HG02884 (cell line): ENCODE measurements at regions not wholly inside any gene's neighbourhood (a gene's known extent, or its start where the extent isn't known, plus 50 kb on each side); places are given as distances from the start of the nearest gene placed in this dataset.

Experiments used
- ATAC-seq: cut with Tn5 transposase; IDR thresholded peaks from one replicate; pipeline ENCODE4 v1.9.1; 2021; ENCODE audit warnings: mild to moderate bottlenecking, moderate library complexity; ENCODE audit not compliant: unreplicated experiment

DNA sequence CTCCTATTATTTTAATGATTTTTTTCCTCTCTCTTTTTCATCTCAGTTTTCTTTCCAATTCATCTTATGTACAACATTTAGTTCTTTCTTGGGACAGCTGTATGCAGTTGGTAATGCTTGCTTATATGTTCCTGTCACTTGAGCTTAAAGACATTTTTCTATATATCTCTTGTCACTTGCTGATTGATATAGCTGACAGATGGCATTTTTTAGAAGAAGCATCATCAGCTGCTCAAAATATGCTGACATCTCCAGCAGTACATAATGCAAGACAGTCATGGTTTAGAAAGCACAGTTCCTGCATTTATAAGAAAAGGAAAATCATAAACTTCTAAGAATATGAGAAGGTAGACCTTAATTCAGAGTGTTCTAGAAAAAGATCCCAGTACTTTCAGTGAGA lies 56.5 kb downstream of the DCAF8L1 start:
- no peak for ATAC-seq

DNA sequence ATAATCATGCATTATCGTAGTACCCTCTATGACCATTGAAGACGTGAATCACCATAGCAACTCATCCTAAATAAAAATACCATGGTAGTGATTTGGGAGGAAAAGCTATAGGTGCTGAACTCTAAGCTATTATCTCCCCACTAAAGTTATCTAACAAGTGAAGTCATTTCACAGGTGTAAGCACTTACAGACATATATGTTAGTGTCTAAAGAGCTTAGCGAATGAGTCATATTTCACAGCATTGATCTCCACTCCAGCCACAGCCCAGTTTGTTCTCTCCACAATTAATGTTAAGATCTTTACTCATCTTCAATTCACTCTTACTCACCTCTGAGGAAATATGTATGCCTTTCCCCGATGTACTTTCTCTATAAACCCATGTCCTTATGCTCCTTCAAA lies 57.0 kb downstream of the DCAF8L1 start:
- ATAC-seq, result no peak

DNA sequence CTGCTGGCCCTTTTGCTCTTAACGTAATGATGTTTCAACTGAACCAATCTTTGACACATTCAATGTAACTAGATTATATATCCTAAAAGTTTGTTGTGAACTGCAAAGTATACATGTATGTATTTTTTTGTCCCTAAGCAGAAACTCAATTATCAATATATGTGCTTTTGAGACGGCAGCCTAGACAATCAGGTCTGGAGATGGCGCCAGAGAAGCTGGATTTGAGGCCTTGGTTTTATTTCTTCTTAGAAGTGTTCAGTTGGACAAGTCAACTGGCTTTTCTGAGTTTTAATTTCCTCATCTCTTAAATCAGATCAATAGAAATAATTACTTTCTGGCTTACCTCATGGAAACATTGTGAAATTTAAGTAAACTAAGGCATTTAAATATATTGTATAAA lies 62.5 kb downstream of the DCAF8L1 start:
- no peak for ATAC-seq

DNA sequence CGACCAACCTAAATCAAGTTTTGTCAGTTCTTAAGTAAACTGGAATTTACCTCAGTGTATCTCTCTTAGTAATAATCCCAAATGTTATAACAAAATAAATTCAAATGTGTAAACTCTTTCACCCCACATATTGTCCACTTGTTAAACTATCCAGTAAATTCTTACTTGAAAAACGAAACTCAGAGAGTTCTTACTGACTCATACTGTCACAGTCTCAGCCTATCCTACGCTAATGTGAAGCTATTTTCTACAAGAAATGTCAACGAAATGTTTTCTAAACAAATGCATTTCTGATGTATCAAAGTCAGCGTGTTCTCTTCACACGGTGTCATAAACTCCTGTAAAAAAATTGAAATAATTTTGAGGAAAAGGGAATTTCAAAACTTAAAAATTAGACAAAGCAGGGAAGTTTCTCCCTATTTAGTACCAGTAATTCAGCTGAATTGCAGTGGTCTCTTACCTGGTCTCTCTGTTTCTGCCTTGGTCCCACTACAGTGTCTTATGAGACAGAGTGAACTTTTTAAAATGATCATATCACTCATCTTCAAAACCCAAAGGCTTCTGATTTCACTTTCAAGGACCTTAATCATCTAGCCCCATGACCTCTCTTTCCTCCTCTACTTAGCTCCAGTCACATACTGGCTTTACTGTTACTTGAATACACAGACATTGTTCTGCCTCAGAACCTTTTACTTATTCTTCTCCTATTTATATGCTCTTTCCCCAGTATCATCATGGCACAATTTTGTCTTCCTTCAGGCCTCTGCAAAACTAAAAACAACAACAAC lies 63.3 kb downstream of the DCAF8L1 start:
- ATAC-seq, result no peak

DNA sequence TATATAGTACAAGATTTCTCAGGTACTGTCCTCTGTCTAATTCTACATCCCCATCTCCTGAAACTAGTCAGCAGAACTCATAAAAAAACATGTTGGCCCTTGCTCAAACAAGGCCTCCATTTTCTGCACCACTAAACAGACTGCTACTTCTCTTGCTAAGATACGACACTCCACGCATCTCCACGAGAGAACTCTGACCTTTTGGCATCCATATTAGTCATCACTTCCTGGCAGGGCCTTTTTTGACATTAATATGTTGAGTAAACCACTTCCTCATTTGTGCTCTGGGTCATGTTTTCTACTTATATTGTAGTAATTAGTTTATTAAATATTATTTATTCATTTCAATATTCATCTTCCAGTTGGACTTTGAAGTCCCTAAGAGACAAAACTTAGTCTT lies 65.6 kb downstream of the DCAF8L1 start:
- ATAC-seq, result peak; percentile 87

DNA sequence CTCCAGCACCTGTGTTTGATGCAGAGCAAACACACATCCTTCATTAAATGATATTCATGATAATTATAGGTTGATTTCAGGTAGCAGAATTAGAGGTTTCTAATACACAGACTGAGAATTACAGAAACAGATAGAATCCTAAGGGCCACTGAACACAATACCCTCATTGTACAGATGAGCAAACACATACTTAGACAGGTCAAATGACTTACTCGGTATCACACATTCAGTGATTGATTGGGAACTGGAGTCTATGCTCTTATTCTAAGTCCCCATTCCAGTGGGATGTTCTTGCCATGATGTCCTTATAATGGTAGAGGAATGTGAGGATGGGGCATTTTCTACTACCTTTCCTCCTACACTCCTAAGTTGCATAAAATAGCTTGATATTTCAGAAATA lies 70.8 kb downstream of the DCAF8L1 start:
- no peak for ATAC-seq

DNA sequence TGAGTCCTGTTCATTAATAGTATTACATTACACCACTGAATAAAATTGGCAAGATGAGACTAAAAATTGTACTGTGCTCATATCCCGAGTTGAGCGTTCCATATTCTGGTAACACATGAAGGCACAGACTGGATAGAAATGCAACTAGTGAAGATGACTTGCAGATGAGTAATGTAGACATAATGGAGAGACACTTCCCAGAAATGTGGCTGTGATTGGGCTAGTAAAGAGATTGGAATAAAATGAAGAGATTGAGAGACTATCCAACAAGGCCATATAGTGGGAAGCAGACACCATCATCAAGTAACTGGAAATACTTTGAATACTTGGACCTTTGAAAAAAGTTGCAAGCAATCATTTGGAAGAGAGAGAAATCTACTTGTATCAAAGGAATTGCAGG lies 77.3 kb downstream of the DCAF8L1 start:
- ATAC-seq, result no peak

DNA sequence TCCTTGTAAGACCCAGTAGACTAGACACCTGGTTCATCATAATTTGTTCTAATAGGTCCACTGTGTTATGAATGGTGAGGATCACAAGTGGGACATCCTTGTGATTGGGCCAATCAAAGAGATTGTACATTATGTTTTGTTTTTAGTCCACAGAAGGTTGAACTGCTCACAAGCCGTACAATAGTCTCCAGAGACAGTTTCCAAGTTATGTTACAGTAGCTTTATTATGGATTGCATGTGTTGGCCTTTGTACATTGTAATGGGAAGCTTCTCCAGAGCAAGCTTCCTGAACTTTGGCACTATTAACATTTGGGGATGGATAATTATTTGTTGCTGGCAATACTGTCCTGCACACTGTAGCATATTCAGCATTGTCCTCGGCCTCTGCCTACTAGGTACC lies 86.1 kb downstream of the MAGEB10 start:
- no peak for ATAC-seq

DNA sequence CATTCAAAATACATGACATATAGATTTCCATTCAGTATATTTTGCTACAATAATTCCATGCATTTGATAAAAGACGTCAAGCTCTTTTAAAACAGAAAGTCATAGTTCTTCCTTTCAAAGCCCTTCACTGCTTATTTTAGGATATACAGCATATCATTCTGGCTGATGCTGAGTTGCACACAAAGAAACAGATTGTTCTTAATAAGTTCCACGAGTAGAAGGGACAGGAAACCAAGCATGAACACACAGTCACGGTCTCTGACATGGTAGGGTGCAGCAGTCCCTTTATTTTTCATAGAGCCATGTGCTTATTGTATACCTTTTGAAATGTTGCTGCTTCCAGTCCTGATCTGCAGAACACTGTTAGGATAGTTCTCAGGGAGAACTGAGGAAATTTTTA lies 85.4 kb downstream of the MAGEB10 start:
- ATAC-seq, result no peak

DNA sequence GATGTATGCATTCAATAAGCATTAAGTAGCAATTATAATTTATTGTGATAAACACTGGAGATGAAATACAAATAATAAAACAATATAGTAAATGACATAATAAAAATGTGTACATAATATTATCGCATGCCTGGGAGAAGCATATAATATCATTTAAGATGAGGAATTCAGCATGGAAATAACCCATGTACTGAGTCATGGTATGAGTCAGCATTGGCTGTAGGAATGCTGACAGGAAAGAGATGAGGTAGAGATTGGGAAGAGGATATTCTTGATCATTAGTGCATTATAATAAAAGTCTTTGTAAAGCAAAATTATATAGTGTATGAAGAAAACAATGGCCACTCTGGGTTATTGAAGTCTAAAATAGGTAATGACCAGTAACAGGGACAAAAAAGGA lies 82.8 kb downstream of the MAGEB10 start:
- ATAC-seq, result no peak

DNA sequence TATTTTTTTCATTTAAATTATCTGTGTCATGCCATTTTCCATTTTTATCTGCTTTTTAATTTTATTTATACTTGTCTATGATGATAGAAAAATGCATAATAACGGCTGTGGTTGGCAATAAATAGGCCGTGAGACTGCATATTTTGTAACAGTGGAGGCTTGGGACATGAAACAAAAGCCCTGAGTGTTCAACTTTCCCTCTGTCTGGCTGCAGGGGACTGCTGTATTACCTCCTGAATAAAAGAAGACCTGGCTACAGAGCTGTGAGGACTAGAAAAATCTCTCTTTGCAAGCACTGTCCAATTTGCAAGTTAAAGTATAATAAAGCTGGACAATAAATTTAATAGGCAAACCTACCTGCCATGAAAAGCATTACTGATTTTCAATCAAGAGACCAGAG lies 82.1 kb downstream of the MAGEB10 start:
- ATAC-seq, result no peak

DNA sequence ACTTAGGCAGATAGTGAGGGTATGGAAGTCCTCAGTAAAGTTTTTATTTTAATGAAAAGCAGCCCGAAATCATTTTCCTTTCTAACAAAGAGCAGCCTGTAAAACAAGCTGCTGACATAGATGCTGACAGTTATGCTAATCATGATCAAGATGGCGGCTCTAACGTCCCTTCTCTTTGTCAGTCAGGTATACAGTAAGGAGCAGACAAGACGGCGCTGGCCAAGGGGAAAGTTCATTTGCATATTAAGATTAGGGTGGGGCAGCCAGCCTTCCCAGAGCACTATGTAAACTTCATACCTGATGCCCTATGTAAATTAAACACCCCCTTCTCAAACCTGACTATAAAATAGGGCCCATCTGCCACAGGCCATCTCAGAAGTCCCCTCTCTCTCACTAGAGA lies 76.9 kb downstream of the MAGEB10 start:
- ATAC-seq, result no peak

DNA sequence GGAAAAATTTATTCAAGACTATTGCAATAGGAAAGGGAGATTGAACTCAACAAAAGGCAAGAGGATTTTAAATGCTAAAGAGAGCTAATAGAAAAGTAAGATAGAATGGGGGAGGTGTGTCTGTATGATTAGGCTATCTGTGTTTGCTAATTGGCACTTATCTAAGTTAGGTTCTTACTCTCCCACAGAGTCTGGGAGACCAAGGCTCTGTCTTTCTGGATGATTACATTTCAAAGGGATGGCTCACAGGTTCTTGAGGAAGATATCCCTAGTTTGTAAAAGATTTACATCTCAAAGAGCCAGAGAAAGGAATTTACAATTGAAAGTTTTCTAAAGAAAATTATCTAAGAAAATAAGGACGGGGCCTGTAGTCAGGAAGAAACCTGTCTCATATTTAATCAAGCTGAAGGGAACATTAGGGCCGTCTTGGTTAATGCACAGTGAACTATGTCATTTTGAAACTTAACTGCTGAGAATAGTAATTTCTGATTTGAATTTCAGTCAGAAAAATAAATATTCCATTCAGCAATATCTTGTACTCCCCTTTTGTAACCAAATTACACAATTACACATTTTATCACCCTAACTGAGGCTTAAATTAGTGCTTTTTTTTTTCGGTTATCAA lies 75.8 kb downstream of the MAGEB10 start:
- ATAC-seq, result no peak

DNA sequence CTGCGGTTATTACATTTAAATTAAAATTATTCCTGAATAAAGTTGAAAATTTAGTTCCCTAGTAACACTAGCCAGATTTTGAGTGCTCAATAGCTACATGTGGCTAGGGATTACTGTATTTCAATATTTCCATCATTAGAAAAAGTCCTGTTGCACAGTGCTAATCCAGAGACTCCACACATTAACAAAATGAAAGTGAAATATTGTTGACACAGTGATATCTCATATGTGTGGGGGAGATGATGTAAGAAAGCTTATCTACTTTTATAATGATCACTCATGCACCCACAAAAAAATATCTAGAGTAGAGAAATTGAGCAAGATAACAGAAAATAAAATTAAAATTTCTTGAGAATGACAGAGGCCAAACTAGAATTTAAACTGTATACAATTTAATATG lies 74.9 kb downstream of the MAGEB10 start:
- ATAC-seq, result no peak

DNA sequence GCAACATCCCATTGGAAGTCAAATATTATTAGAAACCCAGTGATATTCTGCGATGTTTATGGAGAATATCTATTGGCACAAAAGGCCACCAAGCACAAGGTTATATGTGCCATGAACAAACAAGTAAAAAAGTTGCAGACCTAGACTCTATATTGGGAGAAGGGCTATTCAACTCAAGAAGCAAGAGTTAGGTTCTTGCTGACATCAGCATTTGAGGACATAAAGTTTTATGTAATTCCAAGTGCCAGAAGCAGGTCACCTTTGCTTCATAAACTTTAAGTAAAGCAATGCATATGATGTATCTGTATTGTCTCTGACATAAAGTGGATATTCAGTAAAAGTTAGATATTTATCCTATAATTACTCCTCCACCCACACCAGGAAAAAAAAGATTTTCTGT lies 71.1 kb downstream of the MAGEB10 start:
- no peak for ATAC-seq
